ENCODE measurements at regions not wholly inside any gene's neighbourhood (a gene's known extent, or its start where the extent isn't known, plus 50 kb on each side); places are given as distances from the start of the nearest gene placed in this dataset.

- DNase-seq (ENCODE audit: low read depth in 2 of 2): no peak
Measured at GRCh38 chr22:44387486-44387885, 74.7 kb upstream of the SHISAL1 start.

DNA sequence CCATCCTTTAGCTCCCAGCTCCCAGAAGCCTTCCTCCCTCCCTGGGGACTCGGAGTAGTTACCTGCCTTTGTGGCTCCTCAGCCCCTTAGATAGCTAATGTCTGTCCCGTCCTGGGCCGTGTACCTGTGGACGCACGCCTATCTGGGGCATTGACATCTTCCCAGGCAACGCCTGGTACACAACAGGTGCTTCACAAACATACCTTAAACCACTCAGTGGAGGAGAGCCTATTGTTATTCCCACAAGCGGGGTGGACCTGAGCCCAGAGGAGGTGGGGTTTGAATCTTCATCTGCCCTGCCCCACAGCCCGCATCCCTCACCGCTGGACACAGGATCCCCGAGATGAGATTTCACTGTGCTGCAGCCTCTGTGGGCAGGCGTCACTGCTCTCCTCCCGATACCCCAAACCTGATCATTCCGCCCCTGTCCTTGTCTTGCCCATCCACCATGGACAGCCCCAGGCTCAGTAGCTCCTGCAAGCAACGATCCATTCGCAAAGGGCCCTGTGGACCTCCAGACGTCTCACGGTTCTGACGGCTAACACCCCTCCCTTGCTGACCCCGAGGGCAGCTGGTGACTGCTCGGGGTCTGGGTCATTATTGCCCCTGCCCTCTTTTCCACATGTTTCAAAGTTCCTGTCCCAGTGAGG, 73.8 kb upstream of the SHISAL1 start:
- DNase-seq (ENCODE audit: low read depth in 2 of 2): no peak

DNA sequence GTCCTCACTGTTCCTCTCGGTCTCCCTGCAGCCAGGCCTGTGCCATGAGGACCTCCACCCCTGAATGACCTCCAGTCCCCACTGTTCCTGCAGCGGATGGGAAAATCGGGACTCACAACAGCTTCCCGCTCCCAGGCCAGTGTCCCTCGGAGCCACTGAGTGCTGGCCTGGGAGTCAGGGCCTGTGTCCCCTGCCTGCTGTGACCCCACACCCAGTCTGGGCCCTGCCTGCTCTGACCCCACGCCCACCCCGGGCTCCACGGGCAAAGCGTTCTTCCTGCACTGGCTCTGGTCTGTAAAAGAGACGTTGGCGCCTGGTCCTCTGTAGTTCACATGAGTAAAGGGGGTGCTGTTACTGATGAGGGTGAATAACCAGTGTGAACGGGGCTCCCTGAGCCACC, 73.0 kb upstream of the SHISAL1 start:
- DNase-seq (ENCODE audit: low read depth in 2 of 2): no peak

DNA sequence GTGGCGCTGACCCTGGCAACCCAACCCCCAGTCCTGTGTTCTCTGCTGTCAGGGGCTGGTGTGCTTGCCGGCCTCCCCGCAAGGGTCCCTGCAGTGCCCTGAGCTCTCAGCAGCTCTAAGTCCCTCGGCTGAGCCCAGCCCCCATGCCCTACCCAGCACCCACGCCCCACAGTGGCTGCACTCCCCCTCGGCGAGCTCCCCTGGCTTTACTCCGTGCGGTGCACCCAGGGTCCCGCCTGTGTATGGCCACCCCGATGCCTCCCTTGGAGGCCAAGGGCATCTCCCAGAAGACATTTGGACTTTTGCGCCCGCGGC, 72.5 kb upstream of the SHISAL1 start:
- no peak for DNase-seq (ENCODE audit: low read depth in 2 of 2)

DNA sequence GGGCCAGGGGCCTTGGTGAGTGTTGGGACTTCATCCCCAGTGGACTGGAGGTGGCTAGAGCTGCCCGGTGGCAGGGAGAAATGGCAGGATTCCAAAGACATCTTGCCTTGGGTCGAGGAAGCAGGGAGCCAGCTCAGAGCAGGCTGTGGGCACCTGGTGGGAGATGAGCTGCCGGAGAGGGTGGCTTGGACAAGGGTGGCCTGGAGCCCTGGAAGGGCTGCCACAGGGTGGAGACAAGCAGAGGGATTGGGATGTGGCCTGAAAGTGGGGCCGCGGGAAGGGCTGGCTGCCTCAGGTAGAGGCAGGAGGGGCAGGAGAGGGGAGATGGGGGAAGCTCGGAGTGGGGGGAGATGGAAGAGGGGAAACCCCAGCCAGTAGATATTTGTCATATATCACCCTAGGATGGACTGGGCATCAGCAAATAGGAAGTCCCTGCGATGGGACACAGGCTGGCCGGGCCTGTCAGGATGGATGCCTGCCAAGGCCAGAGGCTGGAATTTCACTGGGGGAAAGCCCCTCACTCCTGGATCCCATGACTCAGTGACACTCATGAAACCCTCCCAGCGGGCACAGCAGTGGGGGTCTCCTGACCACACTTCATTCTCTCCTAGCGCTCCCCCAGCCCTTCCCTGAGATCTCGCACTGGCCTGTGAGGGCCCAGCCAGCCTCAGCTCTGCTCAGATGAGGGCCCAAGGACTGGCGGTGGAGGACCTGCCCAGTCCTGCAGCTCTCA, 72.0 kb upstream of the SHISAL1 start:
- DNase-seq (ENCODE audit: low read depth in 2 of 2): no peak

- DNase-seq (ENCODE audit: low read depth in 2 of 2): no peak
Measured at GRCh38 chr22:44383652-44384562, 71.2 kb upstream of the SHISAL1 start.

DNA sequence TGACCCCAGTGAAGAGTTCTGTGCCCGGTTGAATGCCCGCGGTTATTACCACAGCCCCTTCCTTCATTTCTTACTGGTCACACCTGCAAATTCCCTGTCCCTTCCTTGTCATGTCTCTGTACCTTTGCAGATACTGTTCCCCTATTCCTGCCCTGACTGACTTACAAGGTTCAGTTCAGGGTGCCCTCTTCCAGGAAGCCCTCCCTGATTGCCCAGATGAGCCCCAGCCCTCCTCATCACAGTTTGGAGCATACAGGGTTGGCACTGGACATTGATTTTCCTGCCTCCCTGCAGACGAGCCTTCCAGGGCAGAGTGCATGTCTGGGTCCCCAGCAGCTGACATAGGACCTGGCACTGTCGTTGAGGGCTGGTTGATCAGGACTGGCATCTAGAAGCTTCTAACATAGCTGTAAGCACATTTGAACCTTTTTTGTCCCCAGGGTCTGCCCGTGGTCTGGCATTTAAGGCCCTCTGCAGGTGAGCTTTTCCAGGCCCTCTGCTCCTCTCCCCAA, 70.4 kb upstream of the SHISAL1 start:
- no peak for DNase-seq (ENCODE audit: low read depth in 2 of 2)

DNA sequence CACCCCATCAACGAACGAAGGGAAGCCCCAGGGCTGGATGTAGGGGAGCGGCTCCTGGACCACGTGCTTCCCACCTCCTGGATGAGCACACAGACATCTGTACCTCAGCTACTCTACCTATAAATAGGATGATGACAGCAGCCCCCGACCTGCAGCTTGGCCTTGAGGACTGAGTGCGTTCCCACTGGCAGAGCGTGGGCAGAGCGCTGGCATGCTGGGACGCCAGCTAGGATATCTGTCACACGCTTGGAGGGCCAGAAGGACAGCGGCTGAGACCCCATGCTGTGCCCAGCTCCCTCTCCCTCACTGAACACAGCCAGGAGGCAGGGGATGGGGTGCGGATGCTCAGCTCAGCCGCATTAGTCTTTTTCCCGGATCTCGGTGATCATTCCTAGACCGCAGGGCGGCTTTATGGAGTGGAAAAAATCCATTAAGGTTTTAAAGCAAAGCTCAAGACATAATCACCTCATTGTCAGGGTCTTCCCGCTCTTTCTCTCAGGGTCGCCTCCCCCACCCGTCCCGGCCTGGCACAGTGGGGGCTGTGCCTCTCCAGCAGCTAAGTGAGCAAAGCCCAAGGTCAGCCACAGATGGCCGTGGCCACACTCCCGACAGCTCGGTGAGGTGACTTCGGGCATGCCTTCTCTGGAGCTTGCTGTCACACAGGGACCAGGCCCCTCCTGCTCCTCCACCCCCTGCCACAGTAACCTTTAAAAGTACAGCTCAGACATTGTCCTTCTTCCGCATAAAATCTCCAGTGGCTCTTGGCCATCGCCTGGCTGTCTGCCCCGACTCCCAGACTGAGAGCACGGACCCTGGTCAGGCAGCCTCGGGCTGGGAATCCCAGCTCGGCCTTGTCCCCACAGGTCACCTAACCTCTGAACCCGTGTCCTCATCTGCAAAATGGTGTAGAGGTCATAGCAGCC, 69.6 kb upstream of the SHISAL1 start:
- DNase-seq (ENCODE audit: low read depth in 2 of 2): no peak

DNA sequence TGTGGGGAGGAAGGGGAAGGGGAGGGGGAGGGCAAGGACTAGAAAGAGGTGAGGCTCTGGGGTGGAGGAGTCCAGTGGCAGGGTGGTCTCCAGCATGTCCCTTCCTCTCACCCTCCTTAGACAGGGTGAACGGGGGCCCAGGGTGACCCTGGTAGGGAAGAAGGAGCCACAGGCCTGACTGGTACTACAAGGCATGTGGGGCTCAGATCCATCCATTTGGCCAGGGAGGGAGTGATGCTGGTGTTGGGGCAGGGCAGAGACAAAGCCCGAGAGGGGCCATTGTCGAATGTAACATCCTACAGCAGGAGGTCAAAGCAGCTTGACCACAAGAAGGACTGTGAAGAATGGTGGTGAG, 69.0 kb upstream of the SHISAL1 start:
- DNase-seq (ENCODE audit: low read depth in 2 of 2): no peak

- DNase-seq (ENCODE audit: low read depth in 2 of 2): no peak
Measured at GRCh38 chr22:44380756-44381486, 68.2 kb upstream of the SHISAL1 start.

DNA sequence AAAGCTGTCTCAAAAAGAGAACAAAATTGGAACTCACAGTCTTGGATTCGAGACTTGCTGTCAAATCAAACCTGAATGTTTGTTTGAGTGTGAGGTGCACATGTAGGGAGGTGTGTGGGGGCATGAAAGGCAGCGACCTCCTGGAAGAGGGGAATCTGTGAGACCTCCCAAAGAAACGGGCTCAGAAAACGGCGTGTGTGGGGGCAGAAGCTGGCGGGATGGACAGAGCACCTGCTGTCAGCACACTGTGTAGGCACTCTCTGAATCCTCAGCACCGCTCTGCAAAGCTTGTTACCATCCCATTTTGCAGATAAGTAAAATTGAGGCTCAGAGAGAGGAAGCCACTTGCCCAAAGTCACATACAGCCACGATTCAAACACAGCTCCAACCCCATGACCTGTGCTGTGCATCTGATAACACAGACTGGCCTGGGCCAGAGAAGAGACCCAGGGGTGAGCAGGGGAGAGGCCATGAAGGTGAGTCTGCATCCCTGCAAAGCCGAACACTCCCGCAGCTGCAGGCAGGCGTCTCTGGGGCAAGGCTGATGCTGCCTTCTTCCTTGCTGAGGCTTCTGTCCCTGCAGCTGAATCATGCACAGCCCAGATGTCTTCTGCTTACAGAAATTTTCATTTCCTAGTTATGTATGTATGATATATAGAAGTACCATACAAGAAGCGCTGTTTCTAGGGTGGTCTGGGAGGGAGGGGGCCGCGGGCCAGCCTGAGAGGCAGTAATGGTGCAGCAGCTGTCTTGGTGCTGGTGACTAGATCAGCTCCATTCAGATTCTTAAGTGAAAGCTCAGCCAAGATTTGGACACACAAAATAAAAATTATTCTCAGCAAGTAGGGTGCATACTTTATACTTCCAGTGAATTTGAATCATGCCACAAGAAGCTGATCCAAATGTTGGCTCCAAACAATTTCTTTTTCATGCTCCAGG, 67.3 kb upstream of the SHISAL1 start:
- no peak for DNase-seq (ENCODE audit: low read depth in 2 of 2)

DNA sequence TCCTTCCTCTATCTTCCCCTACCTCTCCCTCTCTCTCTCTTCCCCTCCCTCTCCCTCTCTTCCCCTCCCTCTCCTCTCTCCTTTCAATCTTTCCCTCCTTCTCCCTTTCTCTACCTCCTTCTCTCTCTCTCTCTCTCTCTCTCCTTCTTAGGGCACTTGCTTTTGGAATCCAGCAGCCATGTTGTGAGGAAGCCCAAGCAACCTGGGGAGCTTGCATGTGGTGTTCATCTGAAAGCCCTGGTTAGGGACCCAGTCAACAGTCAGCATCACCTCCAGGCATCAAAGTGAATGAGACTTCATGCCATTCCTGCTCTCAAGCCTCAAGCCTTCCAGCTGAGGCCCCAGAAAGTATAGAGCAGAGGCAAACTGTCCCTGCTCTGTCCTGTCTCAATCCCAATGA, 65.6 kb upstream of the SHISAL1 start:
- no peak for DNase-seq (ENCODE audit: low read depth in 2 of 2)

DNA sequence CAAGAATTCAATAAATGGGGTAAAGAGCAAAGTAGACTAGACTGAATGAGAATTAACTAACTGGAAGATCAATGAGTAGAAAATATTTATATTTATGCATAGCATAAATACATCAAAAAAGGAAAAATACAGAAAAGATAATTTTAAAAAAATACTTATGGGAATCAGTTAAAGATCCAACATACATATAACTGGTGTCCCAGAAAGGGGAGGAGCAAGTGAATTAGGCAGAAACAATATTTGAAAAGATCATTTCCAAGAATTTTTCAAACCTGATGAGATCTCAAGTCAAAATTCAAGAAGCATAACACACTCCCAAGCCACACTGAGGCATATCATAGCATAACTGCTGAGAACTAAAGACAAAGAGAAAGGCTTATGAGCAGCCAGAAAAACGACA, 62.7 kb upstream of the SHISAL1 start:
- DNase-seq (ENCODE audit: low read depth in 2 of 2): no peak

- no peak for DNase-seq (ENCODE audit: low read depth in 2 of 2)
Measured at GRCh38 chr22:44373234-44373633, 60.5 kb upstream of the SHISAL1 start.

DNA sequence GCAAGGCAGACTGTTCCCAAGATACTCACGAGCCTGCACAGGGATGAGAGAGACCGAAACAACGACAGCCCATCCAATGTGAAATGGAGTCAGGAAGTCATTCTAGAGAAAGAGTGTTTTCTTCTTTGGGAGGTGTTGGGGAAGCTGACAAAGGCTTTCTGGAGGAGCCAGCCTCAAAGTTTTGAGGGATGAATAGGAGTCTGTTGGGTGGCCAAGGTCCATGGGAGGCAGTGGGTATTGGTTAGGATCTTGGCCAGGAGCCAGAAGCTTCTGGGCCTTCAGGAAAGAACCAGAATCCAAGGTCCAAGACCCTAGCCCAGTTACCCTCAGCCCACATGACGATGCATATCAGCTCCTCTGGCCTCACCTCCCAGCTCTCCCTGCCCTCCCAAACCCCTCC, 59.9 kb upstream of the SHISAL1 start:
- no peak for DNase-seq (ENCODE audit: low read depth in 2 of 2)

DNA sequence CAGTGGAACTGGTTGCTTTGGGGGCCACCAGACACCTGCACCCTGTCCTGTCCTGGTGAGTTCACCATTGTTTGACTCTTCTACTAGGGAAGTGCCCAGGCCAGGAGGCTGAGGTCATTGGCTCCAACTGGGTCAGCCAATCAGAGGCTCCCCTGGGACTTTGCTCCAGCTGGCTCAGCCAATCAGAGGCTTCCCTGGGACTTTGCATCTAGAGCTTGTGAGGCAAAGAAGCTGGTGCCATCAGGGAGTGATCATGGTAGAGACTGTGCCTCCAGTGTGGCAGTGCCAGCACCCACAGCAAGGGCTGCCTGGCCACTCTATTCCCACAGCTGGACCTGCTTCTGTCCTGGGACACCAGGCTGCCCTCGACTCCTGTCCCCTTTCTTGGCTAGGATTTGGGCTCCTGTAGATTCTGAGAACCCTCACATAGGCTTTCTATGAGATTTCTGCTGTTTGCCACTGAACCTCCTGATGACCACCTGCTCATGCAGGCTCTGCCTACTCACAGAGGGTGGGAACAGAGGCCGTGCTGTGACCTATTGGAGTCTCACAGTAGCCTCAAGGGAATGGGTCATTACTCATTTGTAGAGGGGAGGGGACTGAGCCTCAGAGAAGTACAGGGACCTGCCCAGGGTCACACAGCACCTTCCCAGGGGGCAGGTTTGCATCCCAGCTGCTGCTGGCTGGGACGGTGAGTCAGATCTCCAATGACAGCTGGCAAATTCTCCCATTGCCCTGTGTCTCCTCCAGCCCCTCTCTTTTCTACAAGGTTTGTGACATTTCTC, 59.2 kb upstream of the SHISAL1 start:
- DNase-seq (ENCODE audit: low read depth in 2 of 2): no peak

GRCh38 chr22:44369916-44370801, 57.4 kb upstream of the SHISAL1 start:
- DNase-seq (ENCODE audit: low read depth in 2 of 2): no peak

GRCh38 chr22:44369293-44369661, 56.5 kb upstream of the SHISAL1 start:
- DNase-seq (ENCODE audit: low read depth in 2 of 2): no peak
